ENCODE measurements at regions not wholly inside any gene's neighbourhood (a gene's known extent, or its start where the extent isn't known, plus 50 kb on each side); places are given as distances from the start of the nearest gene placed in this dataset.

DNA sequence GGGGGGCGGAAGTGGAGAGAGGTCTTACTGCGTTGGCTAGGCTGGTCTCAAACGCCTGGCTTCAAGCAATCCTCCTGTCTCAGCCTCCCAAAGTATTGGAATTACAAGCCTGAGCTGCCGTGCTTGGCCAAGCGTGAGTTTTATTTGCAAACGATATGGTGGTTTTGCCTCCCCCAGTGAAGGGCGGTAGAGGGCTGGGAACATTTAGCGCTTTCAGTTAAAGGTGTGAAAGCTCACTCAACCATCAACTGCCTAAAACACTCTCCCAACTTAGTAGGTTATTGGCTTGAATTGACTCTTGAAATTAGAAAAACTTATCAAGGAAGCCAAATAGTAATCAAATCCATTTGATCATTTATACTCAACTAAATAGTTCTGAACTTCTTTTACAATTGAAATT is 156.3 kb downstream of the ESM1 start:
- TF ChIP-seq EP300 (IDR thresholded peaks at IDR 0.05) (no peak), POLR2AphosphoS5 (IDR thresholded peaks at IDR 0.05) (no peak)
- TF ChIP-seq, protein P1, sequence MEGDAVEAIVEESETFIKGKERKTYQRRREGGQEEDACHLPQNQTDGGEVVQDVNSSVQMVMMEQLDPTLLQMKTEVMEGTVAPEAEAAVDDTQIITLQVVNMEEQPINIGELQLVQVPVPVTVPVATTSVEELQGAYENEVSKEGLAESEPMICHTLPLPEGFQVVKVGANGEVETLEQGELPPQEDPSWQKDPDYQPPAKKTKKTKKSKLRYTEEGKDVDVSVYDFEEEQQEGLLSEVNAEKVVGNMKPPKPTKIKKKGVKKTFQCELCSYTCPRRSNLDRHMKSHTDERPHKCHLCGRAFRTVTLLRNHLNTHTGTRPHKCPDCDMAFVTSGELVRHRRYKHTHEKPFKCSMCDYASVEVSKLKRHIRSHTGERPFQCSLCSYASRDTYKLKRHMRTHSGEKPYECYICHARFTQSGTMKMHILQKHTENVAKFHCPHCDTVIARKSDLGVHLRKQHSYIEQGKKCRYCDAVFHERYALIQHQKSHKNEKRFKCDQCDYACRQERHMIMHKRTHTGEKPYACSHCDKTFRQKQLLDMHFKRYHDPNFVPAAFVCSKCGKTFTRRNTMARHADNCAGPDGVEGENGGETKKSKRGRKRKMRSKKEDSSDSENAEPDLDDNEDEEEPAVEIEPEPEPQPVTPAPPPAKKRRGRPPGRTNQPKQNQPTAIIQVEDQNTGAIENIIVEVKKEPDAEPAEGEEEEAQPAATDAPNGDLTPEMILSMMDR (IDR thresholded peaks at IDR 0.05), result no peak

Data from stomach (tissue), 4 donors.